CD4-positive, alpha-beta memory T cell (primary cell): ENCODE measurements at regions not wholly inside any gene's neighbourhood (a gene's known extent, or its start where the extent isn't known, plus 50 kb on each side); places are given as distances from the start of the nearest gene placed in this dataset.

ENCODE experiments used
- CTCF ChIA-PET: fragments of 350-600 bp; sonication (Branson Sonifier 250); formaldehyde crosslinking; loops from one replicate; lab custom pipeline; 2021; ENCODE audit warnings: inconsistent platforms; ENCODE audit not compliant: partially characterized antibody; lab: Charles Lee
- POLR2A ChIA-PET: fragments of 350-600 bp; sonication (Branson Sonifier 250); formaldehyde crosslinking; loops from one replicate; lab custom pipeline; 2021; ENCODE audit not compliant: partially characterized antibody; lab: Charles Lee
- DNase-seq, 5 donors: peaks; one replicate each; pipeline versions ENCODE4 v3.0.0 to v3.0.0-alpha.2; 2020 to 2022; ENCODE audit warnings: mixed read lengths in 1 of 5
- H3K27ac ChIP-seq: one replicate; pipeline ENCODE4 v1.7.0; 2013; ENCODE audit warnings: low read depth, low read length
- H3K27me3 ChIP-seq: 2 replicates; pipeline ENCODE4 v1.7.0; 2013; ENCODE audit warnings: mild to moderate bottlenecking, low read length, moderate library complexity; ENCODE audit not compliant: insufficient read depth
- H3K36me3 ChIP-seq: 2 replicates; pipeline ENCODE4 v1.7.0; 2013; ENCODE audit warnings: mild to moderate bottlenecking, low read length, moderate library complexity; ENCODE audit not compliant: insufficient read depth
- H3K4me1 ChIP-seq: 2 replicates; pipeline ENCODE4 v1.7.0; 2013; ENCODE audit warnings: mild to moderate bottlenecking, low read length, moderate library complexity; ENCODE audit not compliant: insufficient read depth
- H3K4me3 ChIP-seq, 2 donors: one replicate each; pipeline ENCODE4 v1.7.0; 2013; ENCODE audit warnings: low read length in 2 of 2, mild to moderate bottlenecking in 1 of 2
- H3K9me3 ChIP-seq, 2 donors: one replicate each; pipeline ENCODE4 v1.7.0; 2013; ENCODE audit warnings: low read length in 2 of 2, control low read depth in 1 of 2; ENCODE audit not compliant: control insufficient read depth in 1 of 2
- H3K27ac Mint-ChIP-seq, 7 donors: one replicate each; pipeline ENCODE4 v1.8.0; 2020 to 2021; ENCODE audit warnings: mixed read lengths in 7 of 7, mild to moderate bottlenecking in 6 of 7, inconsistent platforms in 3 of 7, moderate library complexity in 3 of 7
- H3K27me3 Mint-ChIP-seq, 2 donors: one replicate each; pipeline ENCODE4 v1.8.0; 2020 to 2021; ENCODE audit warnings: mixed read lengths in 2 of 2
- H3K36me3 Mint-ChIP-seq, 2 donors: one replicate each; pipeline ENCODE4 v1.8.0; 2020 to 2021; ENCODE audit warnings: mixed read lengths in 2 of 2, inconsistent platforms in 1 of 2, mild to moderate bottlenecking in 1 of 2
- H3K4me1 Mint-ChIP-seq, 4 donors: one replicate each; pipeline ENCODE4 v1.8.0; 2020 to 2021; ENCODE audit warnings: mixed read lengths in 4 of 4, mild to moderate bottlenecking in 1 of 4
- H3K4me3 Mint-ChIP-seq, 8 donors: one replicate each; pipeline ENCODE4 v1.8.0; 2020 to 2021; ENCODE audit warnings: mixed read lengths in 8 of 8, mild to moderate bottlenecking in 7 of 8, moderate library complexity in 6 of 8, inconsistent platforms in 3 of 8
- H3K9me3 Mint-ChIP-seq, 8 donors: one replicate each; pipeline ENCODE4 v1.8.0; 2020 to 2021; ENCODE audit warnings: mixed read lengths in 8 of 8, mild to moderate bottlenecking in 5 of 8, inconsistent platforms in 3 of 8, moderate library complexity in 1 of 8
- intact Hi-C: fragments of 100-400 bp; cut with micrococcal nuclease; formaldehyde crosslinking; loops from one replicate; pipeline ENCODE4 v1.15.1; 2023

- Histone ChIP-seq H3K27ac (no peak overlapping the region), H3K36me3 (no peaks in the 10 kb centered on the region), H3K9me3 (no peaks in the 10 kb centered on the region), H3K4me3 (no peak overlapping the region), H3K27me3 (no peaks in the 10 kb centered on the region), H3K4me1 (no peaks in the 10 kb centered on the region)
- H3K27ac Mint-ChIP-seq: no peak overlapping the region
- DNase-seq: no peak
- ChIA-PET POLR2A (no interaction called here), CTCF (no interaction called here)
- no peaks in the 10 kb centered on the region for H3K36me3 Mint-ChIP-seq
- H3K9me3 Mint-ChIP-seq: no peaks in the 10 kb centered on the region
- intact Hi-C loops: no loop called here
- no peaks in the 10 kb centered on the region for H3K4me1 Mint-ChIP-seq
- peaks cover 0 to 6% of the 10 kb centered on the region in 2 donors for H3K27me3 Mint-ChIP-seq
- H3K4me3 Mint-ChIP-seq: no peak overlapping the region
Measured at GRCh38 chr19:29418201-29418600, 107.6 kb upstream of the VSTM2B start.

- no peaks in the 10 kb centered on the region for H3K36me3 Mint-ChIP-seq
- CTCF ChIA-PET: no interaction called here
Measured at GRCh38 chr19:29420065-29420464, 105.7 kb upstream of the VSTM2B start.

GRCh38 chr19:29420482-29421195, 105.2 kb upstream of the VSTM2B start:
- Mint-ChIP-seq H3K27me3 (peaks cover 4 to 6% of the 10 kb centered on the region in 2 donors), H3K27ac (no peak overlapping the region), H3K36me3 (no peaks in the 10 kb centered on the region), H3K4me1 (no peaks in the 10 kb centered on the region), H3K9me3 (peaks cover 0 to 9% (median 0%) of the 10 kb centered on the region in 8 donors), H3K4me3 (no peak overlapping the region)
- DNase-seq: no peak
- intact Hi-C loops: no loop called here
- H3K9me3 ChIP-seq: no peaks in the 10 kb centered on the region
- H3K4me1 ChIP-seq: no peaks in the 10 kb centered on the region
- H3K4me3 ChIP-seq: no peak overlapping the region
- no peaks in the 10 kb centered on the region for H3K36me3 ChIP-seq
- no peak overlapping the region for H3K27ac ChIP-seq
- H3K27me3 ChIP-seq: no peaks in the 10 kb centered on the region
- POLR2A ChIA-PET: no interaction called here
- CTCF ChIA-PET: no interaction called here

More at GRCh38 chr19:29420065-29420464, 105.7 kb upstream of the VSTM2B start:
- Mint-ChIP-seq H3K4me1 (no peaks in the 10 kb centered on the region), H3K27me3 (peaks cover 2 to 6% of the 10 kb centered on the region in 2 donors), H3K9me3 (peaks cover 0 to 9% (median 0%) of the 10 kb centered on the region in 8 donors), H3K4me3 (no peak overlapping the region), H3K27ac (no peak overlapping the region)
- POLR2A ChIA-PET: no interaction called here
- intact Hi-C loops: no loop called here
- Histone ChIP-seq H3K9me3 (no peaks in the 10 kb centered on the region), H3K4me3 (no peak overlapping the region), H3K36me3 (no peaks in the 10 kb centered on the region), H3K27ac (no peak overlapping the region), H3K27me3 (no peaks in the 10 kb centered on the region), H3K4me1 (no peaks in the 10 kb centered on the region)
- DNase-seq: no peak

- POLR2A ChIA-PET: no interaction called here
- no peaks in the 10 kb centered on the region for H3K4me1 ChIP-seq
- CTCF ChIA-PET: no interaction called here
- H3K4me1 Mint-ChIP-seq: no peaks in the 10 kb centered on the region
- no peak overlapping the region for H3K4me3 ChIP-seq
- no peaks in the 10 kb centered on the region for H3K27me3 ChIP-seq
- peaks cover 2 to 4% of the 10 kb centered on the region in 2 donors for H3K27me3 Mint-ChIP-seq
- no peaks in the 10 kb centered on the region for H3K9me3 ChIP-seq
- peaks cover 0 to 9% (median 0%) of the 10 kb centered on the region in 8 donors for H3K9me3 Mint-ChIP-seq
- no peak overlapping the region for H3K27ac ChIP-seq
- no peaks in the 10 kb centered on the region for H3K36me3 ChIP-seq
- intact Hi-C loops: no loop called here
- no peak for DNase-seq
- H3K36me3 Mint-ChIP-seq: no peaks in the 10 kb centered on the region
- no peak overlapping the region for H3K4me3 Mint-ChIP-seq
- H3K27ac Mint-ChIP-seq: no peak overlapping the region
Measured at GRCh38 chr19:29421196-29421545, 104.6 kb upstream of the VSTM2B start.

GRCh38 chr19:29422047-29422446, 103.7 kb upstream of the VSTM2B start:
- no peak overlapping the region for H3K27ac Mint-ChIP-seq
- H3K27ac ChIP-seq: no peak overlapping the region
- peaks cover 0 to 9% (median 0%) of the 10 kb centered on the region in 8 donors for H3K9me3 Mint-ChIP-seq
- no peaks in the 10 kb centered on the region for H3K4me1 Mint-ChIP-seq
- H3K4me3 ChIP-seq: no peak overlapping the region
- ChIA-PET POLR2A (no interaction called here), CTCF (no interaction called here)
- H3K4me3 Mint-ChIP-seq: no peak overlapping the region
- no peak for DNase-seq
- H3K36me3 ChIP-seq: no peaks in the 10 kb centered on the region
- no peaks in the 10 kb centered on the region for H3K36me3 Mint-ChIP-seq
- no peaks in the 10 kb centered on the region for H3K27me3 ChIP-seq
- peaks cover 0 to 4% of the 10 kb centered on the region in 2 donors for H3K27me3 Mint-ChIP-seq
- intact Hi-C loops: no loop called here
- no peaks in the 10 kb centered on the region for H3K9me3 ChIP-seq
- H3K4me1 ChIP-seq: no peaks in the 10 kb centered on the region

GRCh38 chr19:29422486-29423085, 103.2 kb upstream of the VSTM2B start:
- no peaks in the 10 kb centered on the region for H3K27me3 ChIP-seq
- ChIA-PET POLR2A (no interaction called here), CTCF (no interaction called here)
- no peak for DNase-seq
- no peaks in the 10 kb centered on the region for H3K4me1 Mint-ChIP-seq
- peaks cover 0 to 9% (median 0%) of the 10 kb centered on the region in 8 donors for H3K9me3 Mint-ChIP-seq
- H3K4me1 ChIP-seq: no peaks in the 10 kb centered on the region
- no peak overlapping the region for H3K4me3 ChIP-seq
- H3K36me3 Mint-ChIP-seq: no peaks in the 10 kb centered on the region
- H3K27ac ChIP-seq: no peak overlapping the region
- H3K27me3 Mint-ChIP-seq: peaks cover 1 to 4% of the 10 kb centered on the region in 2 donors
- intact Hi-C loops: no loop called here
- H3K9me3 ChIP-seq: no peaks in the 10 kb centered on the region
- no peaks in the 10 kb centered on the region for H3K36me3 ChIP-seq
- H3K4me3 Mint-ChIP-seq: no peak overlapping the region
- no peak overlapping the region for H3K27ac Mint-ChIP-seq

- no peaks in the 10 kb centered on the region for H3K9me3 ChIP-seq
- H3K4me3 Mint-ChIP-seq: no peak overlapping the region
- CTCF ChIA-PET: no interaction called here
- H3K27me3 ChIP-seq: no peaks in the 10 kb centered on the region
- peaks cover 5% of the 10 kb centered on the region in 2 donors for H3K27me3 Mint-ChIP-seq
- no peak overlapping the region for H3K27ac Mint-ChIP-seq
- POLR2A ChIA-PET: no interaction called here
- DNase-seq: no peak
- H3K36me3 Mint-ChIP-seq: no peaks in the 10 kb centered on the region
- intact Hi-C loops: no loop called here
- H3K4me3 ChIP-seq: no peak overlapping the region
- peaks cover 0 to 9% (median 0%) of the 10 kb centered on the region in 8 donors for H3K9me3 Mint-ChIP-seq
- no peak overlapping the region for H3K27ac ChIP-seq
- H3K4me1 Mint-ChIP-seq: no peaks in the 10 kb centered on the region
- no peaks in the 10 kb centered on the region for H3K4me1 ChIP-seq
- no peaks in the 10 kb centered on the region for H3K36me3 ChIP-seq
Measured at GRCh38 chr19:29428071-29428470, 97.7 kb upstream of the VSTM2B start.
